SK-N-SH (cell line): ENCODE measurements at regions not wholly inside any gene's neighbourhood (a gene's known extent, or its start where the extent isn't known, plus 50 kb on each side); places are given as distances from the start of the nearest gene placed in this dataset.

Source experiments
- ELF1 ChIP-seq: IDR thresholded peaks from 2 replicates; pipeline ENCODE4 v1.4.0; 2012
- EP300 ChIP-seq, 2 experiments: IDR thresholded peaks; 2 replicates each; pipeline versions ENCODE4 v1.4.0 to v1.6.1; 2012; ENCODE audit warnings: borderline replicate concordance in 1 of 2, low read depth in 1 of 2, low read length in 1 of 2
- GABPA ChIP-seq: IDR thresholded peaks from 2 replicates; pipeline ENCODE4 v1.4.0; 2012; ENCODE audit warnings: low read depth, mild to moderate bottlenecking
- MAX ChIP-seq: IDR thresholded peaks from 2 replicates; pipeline ENCODE4 v1.4.0; 2012; ENCODE audit warnings: low read depth
- RAD21 ChIP-seq: IDR thresholded peaks from 2 replicates; pipeline ENCODE4 v1.6.1; 2012; ENCODE audit warnings: mild to moderate bottlenecking, low read length
- TAF1 ChIP-seq: IDR thresholded peaks from 2 replicates; pipeline ENCODE4 v1.6.1; 2012; ENCODE audit warnings: low read depth, mild to moderate bottlenecking, low read length, moderate library complexity, borderline replicate concordance
- TEAD4 ChIP-seq: IDR thresholded peaks from 2 replicates; pipeline ENCODE4 v1.4.0; 2012; ENCODE audit warnings: mild to moderate bottlenecking, borderline replicate concordance; ENCODE audit not compliant: insufficient read depth
- ZBTB33 ChIP-seq: IDR thresholded peaks from 2 replicates; pipeline ENCODE4 v1.4.0; 2012; ENCODE audit warnings: low read depth, borderline replicate concordance
- TF ChIP-seq, protein P1 (sequence below): fragments of 200-600 bp; sonication (generic); IDR thresholded peaks from 2 replicates; pipeline ENCODE4 v1.6.1; 2017; ENCODE audit warnings: antibody characterized with exemption, mild to moderate bottlenecking, moderate library complexity
- TF ChIP-seq, protein P2 (sequence below): fragments of 150-350 bp; IDR thresholded peaks from 2 replicates; pipeline ENCODE4 v1.6.1; 2017; ENCODE audit warnings: antibody characterized with exemption, low read length, low read depth, borderline replicate concordance

GRCh38 chr18:3395466-3395865 is 54.5 kb upstream of the TGIF1 start:
- TF ChIP-seq, protein P1, sequence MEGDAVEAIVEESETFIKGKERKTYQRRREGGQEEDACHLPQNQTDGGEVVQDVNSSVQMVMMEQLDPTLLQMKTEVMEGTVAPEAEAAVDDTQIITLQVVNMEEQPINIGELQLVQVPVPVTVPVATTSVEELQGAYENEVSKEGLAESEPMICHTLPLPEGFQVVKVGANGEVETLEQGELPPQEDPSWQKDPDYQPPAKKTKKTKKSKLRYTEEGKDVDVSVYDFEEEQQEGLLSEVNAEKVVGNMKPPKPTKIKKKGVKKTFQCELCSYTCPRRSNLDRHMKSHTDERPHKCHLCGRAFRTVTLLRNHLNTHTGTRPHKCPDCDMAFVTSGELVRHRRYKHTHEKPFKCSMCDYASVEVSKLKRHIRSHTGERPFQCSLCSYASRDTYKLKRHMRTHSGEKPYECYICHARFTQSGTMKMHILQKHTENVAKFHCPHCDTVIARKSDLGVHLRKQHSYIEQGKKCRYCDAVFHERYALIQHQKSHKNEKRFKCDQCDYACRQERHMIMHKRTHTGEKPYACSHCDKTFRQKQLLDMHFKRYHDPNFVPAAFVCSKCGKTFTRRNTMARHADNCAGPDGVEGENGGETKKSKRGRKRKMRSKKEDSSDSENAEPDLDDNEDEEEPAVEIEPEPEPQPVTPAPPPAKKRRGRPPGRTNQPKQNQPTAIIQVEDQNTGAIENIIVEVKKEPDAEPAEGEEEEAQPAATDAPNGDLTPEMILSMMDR = no peak
- TF ChIP-seq MAX (no peak), ELF1 (no peak), RAD21 (no peak), TAF1 (no peak), ZBTB33 (no peak), TEAD4 (no peak), GABPA (no peak), EP300 (IDR thresholded peaks at IDR 0.05; ENCODE audit: borderline replicate concordance in 1 of 2, low read depth in 1 of 2, low read length in 1 of 2) (no peak)
- TF ChIP-seq, protein P2, sequence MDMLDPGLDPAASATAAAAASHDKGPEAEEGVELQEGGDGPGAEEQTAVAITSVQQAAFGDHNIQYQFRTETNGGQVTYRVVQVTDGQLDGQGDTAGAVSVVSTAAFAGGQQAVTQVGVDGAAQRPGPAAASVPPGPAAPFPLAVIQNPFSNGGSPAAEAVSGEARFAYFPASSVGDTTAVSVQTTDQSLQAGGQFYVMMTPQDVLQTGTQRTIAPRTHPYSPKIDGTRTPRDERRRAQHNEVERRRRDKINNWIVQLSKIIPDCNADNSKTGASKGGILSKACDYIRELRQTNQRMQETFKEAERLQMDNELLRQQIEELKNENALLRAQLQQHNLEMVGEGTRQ = no peak
